SK-N-SH (cell line): ENCODE measurements at regions not wholly inside any gene's neighbourhood (a gene's known extent, or its start where the extent isn't known, plus 50 kb on each side); places are given as distances from the start of the nearest gene placed in this dataset.

Experiments
- CTCF ChIA-PET: fragments of 300-600, 350-600 bp; formaldehyde crosslinking; extraction: SDS; loops from one replicate; lab custom pipeline; 2021; lab: Yijun Ruan, JAX
- POLR2A ChIA-PET: fragments of 350-600 bp; sonication (Branson Sonifier 250); formaldehyde crosslinking; extraction: SDS; loops from one replicate; lab custom pipeline; 2020; ENCODE audit warnings: antibody characterized with exemption, inconsistent platforms; lab: Yijun Ruan, JAX
- DNase-seq: peaks from one replicate; pipeline ENCODE4 v3.0.0; 2012
- H2AFZ ChIP-seq: fragments of 200-600 bp; sonication (generic); 2 replicates; pipeline ENCODE4 v1.8.1; 2016; ENCODE audit warnings: antibody characterized with exemption, mild to moderate bottlenecking, low read depth
- H3F3A ChIP-seq: fragments of 200-600 bp; sonication (generic); replicated peaks from 2 replicates; pipeline ENCODE3; 2016; ENCODE audit warnings: antibody characterized with exemption, mild to moderate bottlenecking; ENCODE audit not compliant: insufficient read depth
- H3K27ac ChIP-seq, 2 experiments: fragments of 200-500 bp in 1 of 2; fragments of 200-600 bp in 1 of 2; sonication (Bioruptor generic) in 1 of 2; sonication (generic), shearing (Covaris generic) in 1 of 2; 2 replicates each; pipeline versions ENCODE4 v1.5.1 to v1.6.1; 2014 to 2016; ENCODE audit warnings: low read depth in 2 of 2, inconsistent platforms in 1 of 2, low read length in 1 of 2, mild to moderate bottlenecking in 1 of 2, mixed read lengths in 1 of 2
- H3K27me3 ChIP-seq: fragments of 200-600 bp; sonication (generic), shearing (Covaris generic); 2 replicates; pipeline ENCODE4 v1.6.1; 2016; ENCODE audit warnings: mixed run types; ENCODE audit not compliant: insufficient read depth
- H3K36me3 ChIP-seq, 2 experiments: fragments of 200-500 bp in 1 of 2; fragments of 200-600 bp in 1 of 2; sonication (Bioruptor generic) in 1 of 2; sonication (generic) in 1 of 2; replicated peaks in 1 of 2; 2 replicates each; pipeline versions ENCODE3 to v1.5.1; 2014 to 2016; ENCODE audit warnings: low read length in 1 of 2, mild to moderate bottlenecking in 1 of 2; ENCODE audit not compliant: insufficient read depth in 2 of 2, control insufficient read depth in 1 of 2
- H3K4me1 ChIP-seq, 2 experiments: fragments of 200-500 bp in 1 of 2; fragments of 200-600 bp in 1 of 2; sonication (Bioruptor generic) in 1 of 2; sonication (generic), shearing (Covaris generic) in 1 of 2; 2 replicates each; pipeline versions ENCODE4 v1.5.1 to v1.6.1; 2014 to 2016; ENCODE audit warnings: low read depth in 1 of 2, low read length in 1 of 2, mixed run types in 1 of 2; ENCODE audit not compliant: insufficient read depth in 2 of 2, control insufficient read depth in 1 of 2
- H3K4me2 ChIP-seq: fragments of 200-600 bp; sonication (generic), shearing (Covaris generic); 2 replicates; pipeline ENCODE4 v1.6.1; 2017; ENCODE audit warnings: mixed run types
- H3K4me3 ChIP-seq, 2 experiments: fragments of 200-500 bp in 1 of 2; fragments of 200-600 bp in 1 of 2; sonication (Bioruptor generic) in 1 of 2; sonication (generic), shearing (Covaris generic) in 1 of 2; 2 replicates each; pipeline versions ENCODE4 v1.5.1 to v1.8.1; 2014 to 2016; ENCODE audit warnings: low read depth in 2 of 2, inconsistent platforms in 1 of 2, low read length in 1 of 2, mild to moderate bottlenecking in 1 of 2, mixed read lengths in 1 of 2, moderate library complexity in 1 of 2
- H3K79me2 ChIP-seq: fragments of 200-600 bp; sonication (generic); 2 replicates; pipeline ENCODE4 v1.8.1; 2017; ENCODE audit warnings: mild to moderate bottlenecking; ENCODE audit not compliant: insufficient read depth
- H3K9ac ChIP-seq: fragments of 200-600 bp; sonication (generic); 2 replicates; pipeline ENCODE4 v1.6.1; 2017; ENCODE audit warnings: mixed run types
- H3K9me2 ChIP-seq: fragments of 200-600 bp; sonication (generic); 2 replicates; pipeline ENCODE4 v1.6.1; 2017; ENCODE audit warnings: mixed run types
- H3K9me3 ChIP-seq: fragments of 200-600 bp; sonication (generic); 2 replicates; pipeline ENCODE4 v1.6.1; 2017; ENCODE audit warnings: mixed run types, mild to moderate bottlenecking, moderate library complexity
- H4K20me1 ChIP-seq: fragments of 200-600 bp; sonication (generic); 2 replicates; pipeline ENCODE4 v1.6.1; 2017; ENCODE audit warnings: mild to moderate bottlenecking, mixed run types; ENCODE audit not compliant: insufficient read depth
- CHD2 ChIP-seq: fragments of 150-350 bp; IDR thresholded peaks from 2 replicates; pipeline ENCODE4 v1.6.1; 2018; ENCODE audit warnings: low read length; ENCODE audit not compliant: partially characterized antibody
- ELF1 ChIP-seq: IDR thresholded peaks from 2 replicates; pipeline ENCODE4 v1.4.0; 2012
- EZH2phosphoT487 ChIP-seq: fragments of 200-600 bp; sonication (generic); IDR thresholded peaks from 2 replicates; pipeline ENCODE4 v1.6.1; 2017; ENCODE audit warnings: low read depth, mixed run types, mild to moderate bottlenecking, antibody characterized with exemption, moderate library complexity, borderline replicate concordance
- FOSL2 ChIP-seq: IDR thresholded peaks from 2 replicates; pipeline ENCODE4 v1.4.0; 2012; ENCODE audit warnings: low read depth, mild to moderate bottlenecking, moderate library complexity, borderline replicate concordance
- GATA2 ChIP-seq: sonication (generic); formaldehyde crosslinking; IDR thresholded peaks from 2 replicates; pipeline ENCODE4 v1.5.0; 2020; ENCODE audit warnings: mild to moderate bottlenecking, missing genetic modification reagents
- JUND ChIP-seq: IDR thresholded peaks from 2 replicates; pipeline ENCODE4 v1.4.0; 2012
- MXI1 ChIP-seq: IDR thresholded peaks from 2 replicates; pipeline ENCODE4 v1.6.1; 2012; ENCODE audit warnings: mild to moderate bottlenecking, low read depth, low read length, improper control_type of control experiment
- NRF1 ChIP-seq: IDR thresholded peaks from 2 replicates; pipeline ENCODE4 v1.6.1; 2012; ENCODE audit warnings: low read depth, mild to moderate bottlenecking, low read length
- POLR2AphosphoS5 ChIP-seq: IDR thresholded peaks from 2 replicates; pipeline ENCODE4 v1.6.1; 2012; ENCODE audit warnings: low read depth, low read length
- RFX5 ChIP-seq: IDR thresholded peaks from 2 replicates; pipeline ENCODE4 v1.6.1; 2012; ENCODE audit warnings: mild to moderate bottlenecking, improper control_type of control experiment, low read length
- RXRA ChIP-seq: IDR thresholded peaks from 2 replicates; pipeline ENCODE4 v1.4.0; 2012; ENCODE audit warnings: low read depth, mild to moderate bottlenecking, borderline replicate concordance
- SMC3 ChIP-seq: IDR thresholded peaks from 2 replicates; pipeline ENCODE4 v1.6.1; 2012; ENCODE audit warnings: low read depth, low read length, improper control_type of control experiment
- TCF12 ChIP-seq: IDR thresholded peaks from 2 replicates; pipeline ENCODE4 v1.4.0; 2012
- TEAD4 ChIP-seq: IDR thresholded peaks from 2 replicates; pipeline ENCODE4 v1.4.0; 2012; ENCODE audit warnings: mild to moderate bottlenecking, borderline replicate concordance; ENCODE audit not compliant: insufficient read depth
- WGBS: methylation state at CpG from one replicate; pipeline ENCODE4 v1.1.6; 2017; ENCODE audit warnings: low lambda C conversion rate; 5-methylcytosine and 5-hydroxymethylcytosine counted together
- TF ChIP-seq, protein P1 (sequence below): IDR thresholded peaks from 2 replicates; pipeline ENCODE4 v1.4.0; 2012; ENCODE audit warnings: low read depth, borderline replicate concordance
- TF ChIP-seq, protein P2 (sequence below): IDR thresholded peaks from 2 replicates; pipeline ENCODE4 v1.6.1; 2012; ENCODE audit warnings: mild to moderate bottlenecking, low read depth, low read length, moderate library complexity
- TF ChIP-seq, protein P3 (sequence below): IDR thresholded peaks from 2 replicates; pipeline ENCODE4; 2012

DNA sequence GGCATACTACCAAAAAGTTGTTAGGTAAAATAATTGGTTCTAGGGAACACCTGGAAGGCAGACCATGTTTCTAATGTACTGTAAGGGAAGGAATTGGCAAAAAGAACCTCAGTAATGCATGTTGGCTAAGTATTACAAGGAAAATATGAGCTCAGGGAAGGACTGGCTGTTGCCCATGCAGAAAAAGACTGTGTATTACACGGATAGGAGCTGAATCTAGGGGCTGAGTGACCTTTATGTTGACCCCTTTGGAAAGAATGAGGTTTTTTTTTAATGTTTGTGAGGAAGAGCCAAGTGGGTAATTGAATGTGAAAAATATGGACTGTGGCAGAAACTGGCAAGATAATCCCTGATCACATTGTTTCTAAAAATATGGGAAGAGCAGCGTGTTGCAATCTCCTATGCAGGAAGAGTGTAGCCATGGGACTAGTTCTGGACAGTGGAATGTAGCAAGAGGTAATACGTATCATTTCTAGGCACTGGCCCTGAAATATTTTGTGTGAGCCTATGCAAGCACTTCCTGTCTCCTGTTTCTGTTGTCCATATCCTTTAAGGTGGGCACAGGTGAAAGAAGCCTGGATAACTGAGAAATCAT, 95.1 kb upstream of the CNTNAP4 start (continued):
- no peak for TF ChIP-seq GATA2
- no peak for TF ChIP-seq RXRA
- TF ChIP-seq TCF12 = no peak
- TF ChIP-seq MXI1 = no peak
- no peak for TF ChIP-seq POLR2AphosphoS5
- no peak for TF ChIP-seq TEAD4

DNA sequence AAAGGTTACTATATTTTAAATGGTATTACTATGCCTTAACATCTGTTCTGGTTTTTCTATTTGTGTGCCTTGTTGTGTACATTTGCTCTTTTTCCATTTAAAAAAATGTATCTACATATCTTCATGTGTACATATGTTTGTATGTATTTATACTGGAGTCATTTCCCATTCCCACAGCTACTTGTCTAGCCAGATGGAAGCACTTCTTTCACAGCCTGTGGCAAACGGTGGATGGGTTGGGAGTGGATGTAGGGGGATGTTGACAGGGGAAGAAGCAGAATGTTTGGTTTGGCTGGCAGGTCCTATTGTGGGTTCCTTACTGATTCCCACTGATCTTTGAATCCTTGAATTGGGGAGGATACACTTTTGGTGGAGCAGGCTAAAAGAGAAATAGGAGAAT, 93.6 kb upstream of the CNTNAP4 start:
- Histone ChIP-seq H3F3A (no peaks in the 10 kb centered on the region), H3K4me3 (no peak overlapping the region), H3K4me2 (no peak overlapping the region), H3K27ac (no peak overlapping the region), H3K27me3 (no peaks in the 10 kb centered on the region), H3K36me3 (no peaks in the 10 kb centered on the region), H4K20me1 (no peaks in the 10 kb centered on the region), H2AFZ (no peak overlapping the region), H3K9ac (no peak overlapping the region), H3K4me1 (no peaks in the 10 kb centered on the region), H3K9me2 (no peaks in the 10 kb centered on the region), H3K9me3 (0 out of 2 replicates have a peak, but pooled peaks cover 3% of the 10 kb centered on the region), H3K79me2 (no peaks in the 10 kb centered on the region)
- DNase-seq = no peak
- POLR2A ChIA-PET = no interaction called here
- 26% methylated on average over 1 of the region's 1 CpG for WGBS
- no peak for TF ChIP-seq JUND
- TF ChIP-seq FOSL2 = no peak
- TF ChIP-seq SMC3 = no peak
- CTCF ChIA-PET = interaction anchor here (0.7 kb wide), 1 partner anchor 30 kb away, joined by 3 read pairs; no protein-coding TSS in a partner anchor

DNA sequence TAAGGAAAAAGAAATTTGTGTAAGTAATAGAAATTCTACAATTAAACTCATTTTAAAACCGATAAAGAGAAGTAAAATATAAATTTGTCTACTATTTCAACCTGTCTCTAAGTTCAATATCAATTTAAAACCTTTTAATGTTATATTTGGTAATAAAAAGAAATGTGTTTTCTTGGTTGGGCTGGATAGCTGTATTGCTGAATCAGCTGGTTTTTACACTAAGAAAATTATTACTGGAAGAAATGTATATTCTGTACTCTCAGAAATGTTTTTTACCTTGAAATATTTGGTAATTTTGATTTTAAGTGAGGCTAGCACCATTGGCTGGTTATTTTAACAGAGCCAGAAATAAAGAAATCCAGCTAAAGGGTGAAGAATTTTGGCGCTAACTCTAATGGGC, 87.1 kb upstream of the CNTNAP4 start:
- DNase-seq = no peak
- H3F3A ChIP-seq = no peaks in the 10 kb centered on the region
- H3K9me2 ChIP-seq = no peaks in the 10 kb centered on the region
- TF ChIP-seq NRF1 = no peak
- no peaks in the 10 kb centered on the region for H3K36me3 ChIP-seq
- POLR2A ChIA-PET = no interaction called here
- no peaks in the 10 kb centered on the region for H3K79me2 ChIP-seq
- no peak overlapping the region for H3K4me2 ChIP-seq
- H4K20me1 ChIP-seq = no peaks in the 10 kb centered on the region
- H3K27me3 ChIP-seq = no peaks in the 10 kb centered on the region
- no peak overlapping the region for H3K9ac ChIP-seq
- H3K4me1 ChIP-seq = peaks cover 0 to 5% of the 10 kb centered on the region in 2 experiments; a peak in 2 of 4 replicates
- 30% methylated on average over 2 of the region's 2 CpGs for WGBS
- H3K27ac ChIP-seq = no peak overlapping the region
- H3K4me3 ChIP-seq = no peak overlapping the region
- no peak overlapping the region for H2AFZ ChIP-seq
- H3K9me3 ChIP-seq = 0 out of 2 replicates have a peak, but pooled peaks cover 3% of the 10 kb centered on the region
- CTCF ChIA-PET = no interaction called here

DNA sequence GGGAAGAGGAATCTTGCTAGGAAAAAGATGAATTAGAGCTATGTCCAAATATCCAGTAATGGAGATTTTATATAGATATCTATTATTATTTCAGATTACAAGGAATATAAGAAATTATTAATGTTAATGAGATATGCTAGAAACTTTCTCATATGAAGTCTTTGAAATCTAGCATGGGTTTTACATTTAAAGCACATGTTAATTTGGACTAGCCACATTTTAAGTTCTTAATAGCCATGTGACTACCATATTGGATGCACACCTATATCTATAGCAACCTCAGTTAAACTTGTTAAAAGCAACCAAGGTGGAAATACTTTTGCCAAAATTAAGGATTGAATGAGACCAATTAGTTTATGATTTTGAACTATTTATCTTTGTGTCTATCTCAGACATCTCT, 86.7 kb upstream of the CNTNAP4 start:
- H3K9ac ChIP-seq = no peak overlapping the region
- peaks cover 0 to 6% of the 10 kb centered on the region in 2 experiments; a peak in 2 of 4 replicates for H3K4me1 ChIP-seq
- H2AFZ ChIP-seq = no peak overlapping the region
- H4K20me1 ChIP-seq = no peaks in the 10 kb centered on the region
- H3K4me2 ChIP-seq = no peak overlapping the region
- H3K9me3 ChIP-seq = 0 out of 2 replicates have a peak, but pooled peaks cover 3% of the 10 kb centered on the region
- no peaks in the 10 kb centered on the region for H3K27me3 ChIP-seq
- POLR2A ChIA-PET = no interaction called here
- no peaks in the 10 kb centered on the region for H3K36me3 ChIP-seq
- H3K4me3 ChIP-seq = no peak overlapping the region
- CTCF ChIA-PET = no interaction called here
- no peaks in the 10 kb centered on the region for H3K9me2 ChIP-seq
- H3F3A ChIP-seq = no peaks in the 10 kb centered on the region
- H3K79me2 ChIP-seq = no peaks in the 10 kb centered on the region
- DNase-seq = no peak
- H3K27ac ChIP-seq = no peak overlapping the region
- no peak for TF ChIP-seq TCF12
- TF ChIP-seq, protein P1, sequence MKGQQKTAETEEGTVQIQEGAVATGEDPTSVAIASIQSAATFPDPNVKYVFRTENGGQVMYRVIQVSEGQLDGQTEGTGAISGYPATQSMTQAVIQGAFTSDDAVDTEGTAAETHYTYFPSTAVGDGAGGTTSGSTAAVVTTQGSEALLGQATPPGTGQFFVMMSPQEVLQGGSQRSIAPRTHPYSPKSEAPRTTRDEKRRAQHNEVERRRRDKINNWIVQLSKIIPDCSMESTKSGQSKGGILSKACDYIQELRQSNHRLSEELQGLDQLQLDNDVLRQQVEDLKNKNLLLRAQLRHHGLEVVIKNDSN = no peak
- TF ChIP-seq CHD2 = no peak
- TF ChIP-seq RXRA = no peak
- TF ChIP-seq RFX5 = no peak
- TF ChIP-seq, protein P2, sequence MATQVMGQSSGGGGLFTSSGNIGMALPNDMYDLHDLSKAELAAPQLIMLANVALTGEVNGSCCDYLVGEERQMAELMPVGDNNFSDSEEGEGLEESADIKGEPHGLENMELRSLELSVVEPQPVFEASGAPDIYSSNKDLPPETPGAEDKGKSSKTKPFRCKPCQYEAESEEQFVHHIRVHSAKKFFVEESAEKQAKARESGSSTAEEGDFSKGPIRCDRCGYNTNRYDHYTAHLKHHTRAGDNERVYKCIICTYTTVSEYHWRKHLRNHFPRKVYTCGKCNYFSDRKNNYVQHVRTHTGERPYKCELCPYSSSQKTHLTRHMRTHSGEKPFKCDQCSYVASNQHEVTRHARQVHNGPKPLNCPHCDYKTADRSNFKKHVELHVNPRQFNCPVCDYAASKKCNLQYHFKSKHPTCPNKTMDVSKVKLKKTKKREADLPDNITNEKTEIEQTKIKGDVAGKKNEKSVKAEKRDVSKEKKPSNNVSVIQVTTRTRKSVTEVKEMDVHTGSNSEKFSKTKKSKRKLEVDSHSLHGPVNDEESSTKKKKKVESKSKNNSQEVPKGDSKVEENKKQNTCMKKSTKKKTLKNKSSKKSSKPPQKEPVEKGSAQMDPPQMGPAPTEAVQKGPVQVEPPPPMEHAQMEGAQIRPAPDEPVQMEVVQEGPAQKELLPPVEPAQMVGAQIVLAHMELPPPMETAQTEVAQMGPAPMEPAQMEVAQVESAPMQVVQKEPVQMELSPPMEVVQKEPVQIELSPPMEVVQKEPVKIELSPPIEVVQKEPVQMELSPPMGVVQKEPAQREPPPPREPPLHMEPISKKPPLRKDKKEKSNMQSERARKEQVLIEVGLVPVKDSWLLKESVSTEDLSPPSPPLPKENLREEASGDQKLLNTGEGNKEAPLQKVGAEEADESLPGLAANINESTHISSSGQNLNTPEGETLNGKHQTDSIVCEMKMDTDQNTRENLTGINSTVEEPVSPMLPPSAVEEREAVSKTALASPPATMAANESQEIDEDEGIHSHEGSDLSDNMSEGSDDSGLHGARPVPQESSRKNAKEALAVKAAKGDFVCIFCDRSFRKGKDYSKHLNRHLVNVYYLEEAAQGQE = no peak
- TF ChIP-seq FOSL2 = no peak
- TF ChIP-seq, protein P3, sequence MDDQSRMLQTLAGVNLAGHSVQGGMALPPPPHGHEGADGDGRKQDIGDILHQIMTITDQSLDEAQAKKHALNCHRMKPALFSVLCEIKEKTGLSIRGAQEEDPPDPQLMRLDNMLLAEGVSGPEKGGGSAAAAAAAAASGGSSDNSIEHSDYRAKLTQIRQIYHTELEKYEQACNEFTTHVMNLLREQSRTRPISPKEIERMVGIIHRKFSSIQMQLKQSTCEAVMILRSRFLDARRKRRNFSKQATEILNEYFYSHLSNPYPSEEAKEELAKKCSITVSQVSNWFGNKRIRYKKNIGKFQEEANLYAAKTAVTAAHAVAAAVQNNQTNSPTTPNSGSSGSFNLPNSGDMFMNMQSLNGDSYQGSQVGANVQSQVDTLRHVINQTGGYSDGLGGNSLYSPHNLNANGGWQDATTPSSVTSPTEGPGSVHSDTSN = no peak
- no peak for TF ChIP-seq ELF1
- no peak for TF ChIP-seq GATA2
- TF ChIP-seq EZH2phosphoT487 = no peak
